ENCODE measurements at regions not wholly inside any gene's neighbourhood (a gene's known extent, or its start where the extent isn't known, plus 50 kb on each side); places are given as distances from the start of the nearest gene placed in this dataset.

DNA sequence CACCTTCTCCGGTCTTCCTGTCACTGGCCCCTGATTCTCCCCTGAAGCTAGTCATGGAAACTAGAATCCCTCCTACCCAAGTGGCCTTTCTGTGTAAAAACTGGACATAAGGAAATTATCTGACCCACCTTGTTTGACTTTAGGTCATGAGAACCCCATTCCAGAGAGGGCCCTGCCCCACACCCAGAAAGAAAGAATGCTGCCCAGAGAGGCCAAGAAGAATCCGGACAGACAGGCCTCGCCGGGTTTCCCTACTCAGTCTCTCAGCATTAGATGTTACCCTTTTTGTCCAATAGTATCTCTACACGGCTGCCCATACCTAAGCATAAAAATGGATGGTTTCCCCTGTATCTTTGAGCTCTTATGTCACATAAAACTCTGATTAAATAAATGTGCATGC lies 83.3 kb upstream of the HELT start:
- no peak for DNase-seq (ENCODE audit: extremely low read depth, low read depth)
- TF ChIP-seq, protein P1, sequence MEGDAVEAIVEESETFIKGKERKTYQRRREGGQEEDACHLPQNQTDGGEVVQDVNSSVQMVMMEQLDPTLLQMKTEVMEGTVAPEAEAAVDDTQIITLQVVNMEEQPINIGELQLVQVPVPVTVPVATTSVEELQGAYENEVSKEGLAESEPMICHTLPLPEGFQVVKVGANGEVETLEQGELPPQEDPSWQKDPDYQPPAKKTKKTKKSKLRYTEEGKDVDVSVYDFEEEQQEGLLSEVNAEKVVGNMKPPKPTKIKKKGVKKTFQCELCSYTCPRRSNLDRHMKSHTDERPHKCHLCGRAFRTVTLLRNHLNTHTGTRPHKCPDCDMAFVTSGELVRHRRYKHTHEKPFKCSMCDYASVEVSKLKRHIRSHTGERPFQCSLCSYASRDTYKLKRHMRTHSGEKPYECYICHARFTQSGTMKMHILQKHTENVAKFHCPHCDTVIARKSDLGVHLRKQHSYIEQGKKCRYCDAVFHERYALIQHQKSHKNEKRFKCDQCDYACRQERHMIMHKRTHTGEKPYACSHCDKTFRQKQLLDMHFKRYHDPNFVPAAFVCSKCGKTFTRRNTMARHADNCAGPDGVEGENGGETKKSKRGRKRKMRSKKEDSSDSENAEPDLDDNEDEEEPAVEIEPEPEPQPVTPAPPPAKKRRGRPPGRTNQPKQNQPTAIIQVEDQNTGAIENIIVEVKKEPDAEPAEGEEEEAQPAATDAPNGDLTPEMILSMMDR (IDR thresholded peaks at IDR 0.05; ENCODE audit: low read depth, low read length) = no peak

DNA sequence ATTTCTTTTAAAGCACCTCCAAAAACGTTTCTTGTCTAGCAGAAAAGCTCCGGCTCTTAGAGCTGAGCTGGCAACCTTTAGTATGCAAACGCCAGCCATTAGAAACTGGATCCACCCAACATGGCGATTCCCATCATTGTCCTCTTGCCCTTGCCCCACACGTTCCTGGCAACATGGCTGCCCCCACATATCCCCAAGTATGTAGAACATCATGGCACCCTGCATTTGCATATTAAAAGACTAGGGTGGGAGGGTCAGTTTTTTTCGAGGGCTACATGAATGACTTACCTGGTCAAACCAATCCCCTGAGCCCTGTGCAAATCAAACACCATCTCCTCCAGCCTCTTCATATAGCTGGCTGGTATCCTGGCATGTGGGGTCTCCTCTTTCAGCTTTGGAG lies 82.2 kb upstream of the HELT start:
- TF ChIP-seq, protein P1 (IDR thresholded peaks at IDR 0.05; ENCODE audit: low read depth, low read length) = no peak
- DNase-seq (ENCODE audit: extremely low read depth, low read depth) = no peak

DNA sequence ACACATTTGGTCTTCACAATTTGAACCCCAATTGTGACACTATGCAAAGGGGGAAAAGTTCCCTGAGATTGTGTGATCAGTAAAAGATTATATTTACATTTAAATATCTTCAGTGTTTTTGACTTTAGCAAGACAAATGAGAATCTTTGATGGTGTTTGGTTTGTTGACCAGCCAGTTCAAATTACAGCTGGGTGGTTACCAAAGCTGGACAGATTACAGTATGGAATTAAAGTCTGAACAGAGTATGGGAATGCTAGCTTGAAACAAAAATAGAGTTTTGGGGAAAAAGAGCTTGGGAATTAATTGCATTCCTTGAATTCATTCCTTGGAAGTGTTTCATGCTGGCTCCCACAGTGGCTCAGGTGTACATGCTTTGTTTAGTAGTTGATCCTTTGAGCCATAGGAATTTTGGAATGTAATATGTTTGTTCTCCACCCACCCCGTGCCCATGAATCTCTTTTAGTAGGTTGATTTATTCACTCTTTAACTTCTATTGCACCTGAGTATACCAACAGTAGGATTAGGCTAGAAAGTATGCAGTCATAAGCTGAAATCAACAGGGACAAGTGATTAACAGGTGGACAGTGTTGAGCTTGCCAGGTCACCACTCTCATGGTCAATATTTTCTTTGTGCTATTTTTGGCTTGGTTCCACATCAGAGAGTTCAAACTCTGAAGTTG lies 81.1 kb upstream of the HELT start:
- DNase-seq (ENCODE audit: extremely low read depth, low read depth) = no peak
- TF ChIP-seq, protein P1 (IDR thresholded peaks at IDR 0.05; ENCODE audit: low read depth, low read length) = no peak

DNA sequence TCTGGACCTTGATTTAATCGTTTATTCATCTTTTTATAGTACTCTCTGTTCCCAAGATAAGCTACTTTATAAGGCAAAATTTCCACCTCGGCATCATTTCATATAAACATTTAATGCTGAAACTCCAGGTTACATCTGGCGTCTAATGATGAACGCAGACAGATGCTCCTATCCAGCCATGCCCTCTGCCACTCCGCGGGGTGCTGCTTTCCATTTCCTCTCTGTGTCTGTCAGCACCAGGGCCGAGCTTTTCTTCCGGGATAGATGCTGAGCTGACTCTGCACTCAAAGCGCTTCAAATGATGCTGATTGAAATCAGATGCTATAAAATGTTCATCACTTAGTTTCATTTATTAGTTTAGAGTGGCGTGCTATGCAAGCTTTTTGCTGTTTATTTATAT lies 80.5 kb upstream of the HELT start:
- DNase-seq (ENCODE audit: extremely low read depth, low read depth) = no peak
- TF ChIP-seq, protein P1 (IDR thresholded peaks at IDR 0.05; ENCODE audit: low read depth, low read length) = no peak

DNA sequence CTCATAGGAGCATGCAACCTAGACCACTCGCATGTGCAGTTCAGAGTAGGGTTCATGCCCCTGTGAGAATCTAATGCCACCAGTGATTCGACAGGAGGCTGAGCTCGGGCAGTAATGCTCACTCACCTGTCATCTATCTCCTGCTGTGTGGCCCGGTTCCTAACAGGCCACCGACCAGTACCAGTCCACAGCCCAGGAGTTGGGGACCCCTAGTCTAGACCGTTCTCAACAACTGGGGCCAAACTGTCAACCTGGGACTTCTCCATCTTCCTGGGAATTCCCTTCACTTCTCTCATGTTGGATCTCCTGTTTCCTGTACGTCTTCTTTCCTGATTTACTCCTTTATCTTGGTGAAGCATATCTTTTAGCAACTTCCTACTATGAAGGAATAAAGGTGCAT lies 79.4 kb upstream of the HELT start:
- TF ChIP-seq, protein P1 (IDR thresholded peaks at IDR 0.05; ENCODE audit: low read depth, low read length) = no peak

DNA sequence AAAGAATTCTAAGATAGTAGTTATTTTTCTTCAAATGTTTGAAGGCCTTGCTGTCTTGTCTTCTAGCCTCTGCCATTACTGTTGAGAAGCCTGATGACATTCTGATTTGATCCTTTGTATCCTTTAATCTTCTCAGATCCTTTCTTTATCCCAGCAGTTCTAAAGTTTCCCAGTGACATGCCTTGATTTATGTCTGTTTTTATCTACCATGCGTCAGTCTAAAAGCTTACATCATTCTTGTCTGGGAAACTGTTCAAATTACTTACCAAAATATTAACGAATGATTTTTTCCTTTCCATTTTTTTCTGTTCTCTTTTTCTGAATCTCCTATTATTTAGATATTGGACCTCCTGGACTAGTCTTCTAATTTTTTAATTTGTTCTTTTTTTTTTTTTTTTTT lies 78.3 kb upstream of the HELT start:
- DNase-seq (ENCODE audit: extremely low read depth, low read depth) = no peak
- TF ChIP-seq, protein P1 (IDR thresholded peaks at IDR 0.05; ENCODE audit: low read depth, low read length) = no peak

More for the DNA sequence above, 79.4 kb upstream of the HELT start:
- no peak for DNase-seq (ENCODE audit: extremely low read depth, low read depth)

DNA sequence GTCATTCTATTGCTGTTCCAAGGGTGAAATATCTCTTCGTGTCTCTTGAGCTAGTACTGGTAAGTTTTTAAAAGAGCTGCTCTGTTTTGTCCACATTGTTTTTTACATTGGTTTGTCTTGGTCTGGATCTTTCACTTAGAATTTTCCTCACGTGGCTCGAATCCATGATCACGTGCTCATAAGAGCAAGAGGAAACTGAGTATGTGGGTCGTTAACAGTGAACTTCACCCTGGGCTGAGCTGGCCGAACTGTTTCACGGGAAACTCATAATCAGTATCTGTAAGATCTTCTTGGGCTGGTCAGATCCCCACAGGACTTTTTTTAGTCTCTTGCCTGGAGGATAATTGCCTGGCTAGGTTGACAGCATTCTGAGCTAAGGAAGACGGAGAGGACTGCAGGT lies 77.8 kb upstream of the HELT start:
- no peak for DNase-seq (ENCODE audit: extremely low read depth, low read depth)
- TF ChIP-seq, protein P1 (IDR thresholded peaks at IDR 0.05; ENCODE audit: low read depth, low read length) = no peak

Data from AG09319 (cell line).